ENCODE measurements at regions not wholly inside any gene's neighbourhood (a gene's known extent, or its start where the extent isn't known, plus 50 kb on each side); places are given as distances from the start of the nearest gene placed in this dataset.

DNA sequence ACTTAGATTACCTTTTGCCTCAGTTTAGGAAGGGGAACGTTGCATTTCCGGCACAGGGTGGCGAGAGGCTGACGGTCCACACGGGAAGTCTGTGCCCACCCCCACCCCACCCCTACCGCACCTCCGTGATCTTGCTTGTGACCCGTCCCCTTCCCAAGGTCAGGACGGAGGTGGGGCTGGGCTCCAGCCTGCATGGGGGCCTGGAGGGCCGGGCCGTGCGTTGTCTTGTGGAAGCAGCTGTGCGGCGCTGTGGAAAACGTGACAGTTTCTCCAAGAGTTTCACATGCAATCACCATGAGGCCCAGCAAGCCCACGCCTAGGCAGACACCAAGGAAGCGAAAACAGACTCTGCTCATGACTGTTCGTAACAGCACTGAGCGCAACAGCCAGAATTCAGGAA lies 76.8 kb upstream of the HDAC4 start:
- TF ChIP-seq, protein P1, sequence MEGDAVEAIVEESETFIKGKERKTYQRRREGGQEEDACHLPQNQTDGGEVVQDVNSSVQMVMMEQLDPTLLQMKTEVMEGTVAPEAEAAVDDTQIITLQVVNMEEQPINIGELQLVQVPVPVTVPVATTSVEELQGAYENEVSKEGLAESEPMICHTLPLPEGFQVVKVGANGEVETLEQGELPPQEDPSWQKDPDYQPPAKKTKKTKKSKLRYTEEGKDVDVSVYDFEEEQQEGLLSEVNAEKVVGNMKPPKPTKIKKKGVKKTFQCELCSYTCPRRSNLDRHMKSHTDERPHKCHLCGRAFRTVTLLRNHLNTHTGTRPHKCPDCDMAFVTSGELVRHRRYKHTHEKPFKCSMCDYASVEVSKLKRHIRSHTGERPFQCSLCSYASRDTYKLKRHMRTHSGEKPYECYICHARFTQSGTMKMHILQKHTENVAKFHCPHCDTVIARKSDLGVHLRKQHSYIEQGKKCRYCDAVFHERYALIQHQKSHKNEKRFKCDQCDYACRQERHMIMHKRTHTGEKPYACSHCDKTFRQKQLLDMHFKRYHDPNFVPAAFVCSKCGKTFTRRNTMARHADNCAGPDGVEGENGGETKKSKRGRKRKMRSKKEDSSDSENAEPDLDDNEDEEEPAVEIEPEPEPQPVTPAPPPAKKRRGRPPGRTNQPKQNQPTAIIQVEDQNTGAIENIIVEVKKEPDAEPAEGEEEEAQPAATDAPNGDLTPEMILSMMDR (optimal IDR thresholded peaks at IDR 0.05 in 1 of 3, IDR thresholded peaks at IDR 0.05 in 1 of 3, conservative IDR thresholded peaks at IDR 0.05 in 1 of 3; ENCODE audit: extremely low read depth in 1 of 3, insufficient read depth in 2 of 3, low read length in 3 of 3) = no peak
- TF ChIP-seq EZH2 (IDR thresholded peaks at IDR 0.05; ENCODE audit: low read length) = no peak

Data from keratinocyte (primary cell).